GM18505 (cell line): ENCODE measurements at regions not wholly inside any gene's neighbourhood (a gene's known extent, or its start where the extent isn't known, plus 50 kb on each side); places are given as distances from the start of the nearest gene placed in this dataset.
"Not testable (repeated sequence)": the region's sequence is repeated elsewhere in the genome, so short reads cannot be mapped to it uniquely, and the experiment has no call there.

Experiments used
- ATAC-seq: cut with Tn5 transposase; IDR thresholded peaks from one replicate; pipeline ENCODE4 v1.9.1; 2021; ENCODE audit not compliant: unreplicated experiment
- POLR2A ChIP-seq: IDR thresholded peaks from 4 replicates; pipeline ENCODE4 v1.6.1; 2011; ENCODE audit warnings: borderline replicate concordance; ENCODE audit not compliant: insufficient read depth, insufficient read length; ENCODE audit errors: extremely low read depth

- no peak for TF ChIP-seq POLR2A
- peak; percentile 83 for ATAC-seq
These were observed 117.5 kb upstream of the OR13F1 start for GRCh38 chr9:104386425-104387069.

GRCh38 chr9:104388071-104388470, 116.0 kb upstream of the OR13F1 start:
- ATAC-seq = no peak
- no peak for TF ChIP-seq POLR2A

GRCh38 chr9:104389341-104389740, 114.7 kb upstream of the OR13F1 start:
- ATAC-seq = no peak
- TF ChIP-seq POLR2A = no peak

- ATAC-seq = not testable (repeated sequence)
These were observed 109.2 kb upstream of the OR13F1 start for GRCh38 chr9:104394901-104395300.

- TF ChIP-seq POLR2A = no peak
- no peak for ATAC-seq
These were observed 91.8 kb upstream of the OR13F1 start for GRCh38 chr9:104412238-104412637.

GRCh38 chr9:104416470-104416869, 87.6 kb upstream of the OR13F1 start:
- no peak for ATAC-seq
- TF ChIP-seq POLR2A = no peak

- no peak for ATAC-seq
- no peak for TF ChIP-seq POLR2A
These were observed 86.8 kb upstream of the OR13F1 start for GRCh38 chr9:104417296-104417695.

GRCh38 chr9:104429031-104429546, 75.0 kb upstream of the OR13F1 start:
- ATAC-seq = no peak
- no peak for TF ChIP-seq POLR2A

GRCh38 chr9:104435059-104435458, 69.0 kb upstream of the OR13F1 start:
- ATAC-seq = no peak
- no peak for TF ChIP-seq POLR2A

GRCh38 chr9:104448036-104448435, 56.0 kb upstream of the OR13F1 start:
- no peak for ATAC-seq
- TF ChIP-seq POLR2A = no peak
